Activated T-cell treated with anti-CD3 and anti-CD28 coated beads for 4 hours (primary cell): ENCODE measurements at regions not wholly inside any gene's neighbourhood (a gene's known extent, or its start where the extent isn't known, plus 50 kb on each side); places are given as distances from the start of the nearest gene placed in this dataset.
"Not testable (repeated sequence)": the region's sequence is repeated elsewhere in the genome, so short reads cannot be mapped to it uniquely, and the experiment has no call there.

Experiments
- DNase-seq: peaks from one replicate; pipeline ENCODE4 v3.0.0-alpha.2; 2020

- DNase-seq, result peak; percentile 64
Measured at GRCh38 chr5:69007726-69008368, 86.0 kb upstream of the SLC30A5 start.

- no peak for DNase-seq
Measured at GRCh38 chr5:69010476-69010875, 83.3 kb upstream of the SLC30A5 start.

- DNase-seq, result no peak
Measured at GRCh38 chr5:69011910-69012309, 81.9 kb upstream of the SLC30A5 start.

- DNase-seq, result no peak
Measured at GRCh38 chr5:69013481-69013880, 80.3 kb upstream of the SLC30A5 start.

- DNase-seq, result not testable (repeated sequence)
Measured at GRCh38 chr5:69014007-69014406, 79.8 kb upstream of the SLC30A5 start.

- DNase-seq, result no peak
Measured at GRCh38 chr5:69019668-69020375, 74.0 kb upstream of the SLC30A5 start.

GRCh38 chr5:69024241-69024651, 69.6 kb upstream of the SLC30A5 start:
- no peak for DNase-seq

GRCh38 chr5:69029292-69029691, 64.5 kb upstream of the SLC30A5 start:
- no peak for DNase-seq

GRCh38 chr5:69030358-69031062, 63.3 kb upstream of the SLC30A5 start:
- no peak for DNase-seq

- no peak for DNase-seq
Measured at GRCh38 chr5:69032009-69032408, 61.8 kb upstream of the SLC30A5 start.

GRCh38 chr5:69033690-69034089, 60.1 kb upstream of the SLC30A5 start:
- DNase-seq, result no peak

GRCh38 chr5:69034898-69035297, 58.9 kb upstream of the SLC30A5 start:
- DNase-seq, result no peak

GRCh38 chr5:69035665-69036064, 58.1 kb upstream of the SLC30A5 start:
- DNase-seq, result no peak

- DNase-seq, result no peak
Measured at GRCh38 chr5:69038539-69038938, 55.3 kb upstream of the SLC30A5 start.

- DNase-seq, result no peak
Measured at GRCh38 chr5:69039829-69040228, 54.0 kb upstream of the SLC30A5 start.

GRCh38 chr5:69042500-69042899, 51.3 kb upstream of the SLC30A5 start:
- DNase-seq, result no peak

- peak; percentile 82 for DNase-seq
Measured at GRCh38 chr5:69042915-69043654, 50.7 kb upstream of the SLC30A5 start.

- DNase-seq, result no peak
Measured at GRCh38 chr5:69043655-69043996, 50.2 kb upstream of the SLC30A5 start.
